ENCODE measurements at regions not wholly inside any gene's neighbourhood (a gene's known extent, or its start where the extent isn't known, plus 50 kb on each side); places are given as distances from the start of the nearest gene placed in this dataset.

- no peak for DNase-seq (ENCODE audit: low read depth)
- ChIA-PET CTCF (no interaction called here), POLR2A (no interaction called here)
- Histone ChIP-seq H3K36me3 (ENCODE audit: control insufficient read depth, insufficient read depth, low read length) (no peaks in the 10 kb centered on the region), H3K4me3 (ENCODE audit: low read depth, low read length) (no peak overlapping the region), H3K27me3 (ENCODE audit: control insufficient read depth, insufficient read depth, low read length) (no peaks in the 10 kb centered on the region)
- TF ChIP-seq, protein P1, sequence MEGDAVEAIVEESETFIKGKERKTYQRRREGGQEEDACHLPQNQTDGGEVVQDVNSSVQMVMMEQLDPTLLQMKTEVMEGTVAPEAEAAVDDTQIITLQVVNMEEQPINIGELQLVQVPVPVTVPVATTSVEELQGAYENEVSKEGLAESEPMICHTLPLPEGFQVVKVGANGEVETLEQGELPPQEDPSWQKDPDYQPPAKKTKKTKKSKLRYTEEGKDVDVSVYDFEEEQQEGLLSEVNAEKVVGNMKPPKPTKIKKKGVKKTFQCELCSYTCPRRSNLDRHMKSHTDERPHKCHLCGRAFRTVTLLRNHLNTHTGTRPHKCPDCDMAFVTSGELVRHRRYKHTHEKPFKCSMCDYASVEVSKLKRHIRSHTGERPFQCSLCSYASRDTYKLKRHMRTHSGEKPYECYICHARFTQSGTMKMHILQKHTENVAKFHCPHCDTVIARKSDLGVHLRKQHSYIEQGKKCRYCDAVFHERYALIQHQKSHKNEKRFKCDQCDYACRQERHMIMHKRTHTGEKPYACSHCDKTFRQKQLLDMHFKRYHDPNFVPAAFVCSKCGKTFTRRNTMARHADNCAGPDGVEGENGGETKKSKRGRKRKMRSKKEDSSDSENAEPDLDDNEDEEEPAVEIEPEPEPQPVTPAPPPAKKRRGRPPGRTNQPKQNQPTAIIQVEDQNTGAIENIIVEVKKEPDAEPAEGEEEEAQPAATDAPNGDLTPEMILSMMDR (IDR thresholded peaks at IDR 0.05; ENCODE audit: insufficient read depth, low read depth, low read length) = no peak
Measured at GRCh38 chr1:88141499-88142074, 542.5 kb upstream of the PKN2 start.

DNA sequence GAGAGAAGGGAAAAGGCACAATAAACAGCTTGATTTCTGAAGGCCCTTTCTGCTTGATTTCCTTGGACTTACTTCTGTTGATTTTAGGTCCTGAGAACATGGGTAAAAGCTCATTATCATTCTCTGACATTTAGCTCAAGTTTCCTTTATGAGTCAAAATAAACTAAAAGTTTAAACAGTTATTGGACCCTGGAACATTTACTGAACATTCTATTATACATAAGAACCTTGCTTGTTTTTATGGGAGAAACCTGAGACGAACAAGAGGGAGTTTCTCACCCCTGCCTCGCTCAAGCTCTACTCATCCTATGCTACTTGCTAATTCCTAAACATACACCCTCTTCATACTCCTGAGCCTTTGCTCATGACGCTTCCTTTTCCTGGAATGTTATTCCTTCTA, 538.3 kb upstream of the PKN2 start:
- ChIA-PET CTCF (interaction anchor here (0.8 kb wide), 1 partner anchor 31 kb away, joined by 3 read pairs; no protein-coding TSS in a partner anchor), POLR2A (no interaction called here)
- no peak overlapping the region for H3K4me3 ChIP-seq (ENCODE audit: low read depth, low read length)
- TF ChIP-seq, protein P1 (IDR thresholded peaks at IDR 0.05; ENCODE audit: insufficient read depth, low read depth, low read length) = no peak
- H3K36me3 ChIP-seq (ENCODE audit: control insufficient read depth, insufficient read depth, low read length) = no peaks in the 10 kb centered on the region
- DNase-seq (ENCODE audit: low read depth) = no peak
- H3K27me3 ChIP-seq (ENCODE audit: control insufficient read depth, insufficient read depth, low read length) = no peaks in the 10 kb centered on the region

- Histone ChIP-seq H3K36me3 (ENCODE audit: control insufficient read depth, insufficient read depth, low read length) (no peaks in the 10 kb centered on the region), H3K27me3 (ENCODE audit: control insufficient read depth, insufficient read depth, low read length) (no peaks in the 10 kb centered on the region), H3K4me3 (ENCODE audit: low read depth, low read length) (no peak overlapping the region)
- TF ChIP-seq, protein P1 (IDR thresholded peaks at IDR 0.05; ENCODE audit: insufficient read depth, low read depth, low read length) = no peak
- CTCF ChIA-PET = no interaction called here
- POLR2A ChIA-PET = no interaction called here
- DNase-seq (ENCODE audit: low read depth) = no peak
Measured at GRCh38 chr1:88149686-88150085, 534.4 kb upstream of the PKN2 start.

GRCh38 chr1:88150330-88150729, 533.7 kb upstream of the PKN2 start:
- H3K36me3 ChIP-seq (ENCODE audit: control insufficient read depth, insufficient read depth, low read length) = no peaks in the 10 kb centered on the region
- CTCF ChIA-PET = no interaction called here
- no peak for DNase-seq (ENCODE audit: low read depth)
- H3K4me3 ChIP-seq (ENCODE audit: low read depth, low read length) = no peak overlapping the region
- H3K27me3 ChIP-seq (ENCODE audit: control insufficient read depth, insufficient read depth, low read length) = no peaks in the 10 kb centered on the region
- TF ChIP-seq, protein P1 (IDR thresholded peaks at IDR 0.05; ENCODE audit: insufficient read depth, low read depth, low read length) = no peak
- POLR2A ChIA-PET = no interaction called here

DNA sequence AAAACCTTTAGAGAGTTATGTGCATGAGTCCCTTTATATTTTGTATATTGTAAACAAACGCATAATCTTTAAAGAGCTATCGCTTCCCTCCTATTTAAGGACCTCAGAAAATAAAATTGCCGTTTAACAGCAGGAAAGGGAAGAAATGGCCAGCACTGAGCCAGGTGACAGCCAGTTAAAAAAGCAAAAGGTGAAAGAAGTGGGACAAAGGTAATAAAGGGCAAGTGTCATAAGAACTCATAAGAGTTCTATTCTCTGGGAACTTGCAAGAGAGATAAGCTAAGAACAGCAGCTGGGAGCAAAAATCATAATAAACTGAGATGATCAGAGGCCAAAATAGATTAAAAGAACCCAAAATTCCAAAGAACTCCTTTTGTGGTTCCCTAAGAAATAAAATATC, 520.9 kb upstream of the PKN2 start:
- ChIA-PET CTCF (no interaction called here), POLR2A (no interaction called here)
- TF ChIP-seq, protein P1 (IDR thresholded peaks at IDR 0.05; ENCODE audit: insufficient read depth, low read depth, low read length) = no peak
- DNase-seq (ENCODE audit: low read depth) = no peak
- no peak overlapping the region for H3K4me3 ChIP-seq (ENCODE audit: low read depth, low read length)
- no peaks in the 10 kb centered on the region for H3K36me3 ChIP-seq (ENCODE audit: control insufficient read depth, insufficient read depth, low read length)
- no peaks in the 10 kb centered on the region for H3K27me3 ChIP-seq (ENCODE audit: control insufficient read depth, insufficient read depth, low read length)
